ELR (cell line): ENCODE measurements at regions not wholly inside any gene's neighbourhood (a gene's known extent, or its start where the extent isn't known, plus 50 kb on each side); places are given as distances from the start of the nearest gene placed in this dataset.
"Not testable (repeated sequence)": the region's sequence is repeated elsewhere in the genome, so short reads cannot be mapped to it uniquely, and the experiment has no call there.

ENCODE experiments used
- DNase-seq: peaks from one replicate; pipeline ENCODE4 v3.0.0-alpha.2; 2015; ENCODE audit warnings: low read depth

- no peak for DNase-seq
These were observed 175.5 kb upstream of the PTBP2 start for GRCh38 chr1:96545935-96546656.

GRCh38 chr1:96550061-96550460 lies 171.5 kb upstream of the PTBP2 start:
- DNase-seq, result no peak

GRCh38 chr1:96552451-96552850 lies 169.1 kb upstream of the PTBP2 start:
- no peak for DNase-seq

DNA sequence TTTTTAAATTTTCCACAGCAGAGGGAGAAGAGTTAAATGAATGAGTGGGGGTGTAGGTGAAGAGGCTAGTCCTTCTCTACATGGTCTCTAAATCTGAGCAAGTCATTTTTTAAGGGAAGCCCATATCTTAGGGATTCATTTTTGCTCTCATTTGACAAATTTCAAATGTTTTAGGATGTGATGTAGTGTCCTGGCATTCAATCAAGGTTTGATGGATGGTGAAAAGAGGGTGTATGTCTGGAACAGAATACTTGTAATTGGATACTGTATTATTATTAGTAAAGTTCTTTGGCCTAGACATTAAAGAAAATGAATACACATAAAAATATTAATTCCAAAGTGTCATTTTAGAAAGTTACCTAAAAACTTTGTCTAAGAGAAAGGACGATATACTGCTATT lies 167.8 kb upstream of the PTBP2 start:
- DNase-seq, result no peak

- DNase-seq, result no peak
These were observed 167.2 kb upstream of the PTBP2 start for GRCh38 chr1:96554364-96554763.

- DNase-seq, result peak; percentile 9
These were observed 164.2 kb upstream of the PTBP2 start for GRCh38 chr1:96557336-96557735.

DNA sequence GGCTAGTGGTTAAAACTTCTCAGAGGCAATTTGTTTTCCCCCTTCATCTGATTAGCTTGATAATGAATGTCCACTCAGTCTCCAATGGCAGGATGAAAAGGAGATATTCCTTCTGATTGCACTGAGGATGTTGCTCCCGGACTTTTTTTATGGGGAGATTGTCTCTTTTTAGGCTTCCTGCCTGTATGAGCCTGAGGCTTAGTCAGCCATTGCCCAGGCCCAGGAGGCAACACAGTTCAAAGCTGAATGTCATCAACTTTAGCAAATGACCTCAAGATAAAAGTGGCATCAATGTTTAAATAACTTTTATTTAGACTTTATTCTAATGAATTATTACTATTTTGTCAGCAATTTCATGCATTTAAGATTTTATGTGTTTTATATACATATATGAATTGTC lies 162.9 kb upstream of the PTBP2 start:
- DNase-seq, result peak; percentile 11

GRCh38 chr1:96559181-96559580 lies 162.4 kb upstream of the PTBP2 start:
- no peak for DNase-seq

DNA sequence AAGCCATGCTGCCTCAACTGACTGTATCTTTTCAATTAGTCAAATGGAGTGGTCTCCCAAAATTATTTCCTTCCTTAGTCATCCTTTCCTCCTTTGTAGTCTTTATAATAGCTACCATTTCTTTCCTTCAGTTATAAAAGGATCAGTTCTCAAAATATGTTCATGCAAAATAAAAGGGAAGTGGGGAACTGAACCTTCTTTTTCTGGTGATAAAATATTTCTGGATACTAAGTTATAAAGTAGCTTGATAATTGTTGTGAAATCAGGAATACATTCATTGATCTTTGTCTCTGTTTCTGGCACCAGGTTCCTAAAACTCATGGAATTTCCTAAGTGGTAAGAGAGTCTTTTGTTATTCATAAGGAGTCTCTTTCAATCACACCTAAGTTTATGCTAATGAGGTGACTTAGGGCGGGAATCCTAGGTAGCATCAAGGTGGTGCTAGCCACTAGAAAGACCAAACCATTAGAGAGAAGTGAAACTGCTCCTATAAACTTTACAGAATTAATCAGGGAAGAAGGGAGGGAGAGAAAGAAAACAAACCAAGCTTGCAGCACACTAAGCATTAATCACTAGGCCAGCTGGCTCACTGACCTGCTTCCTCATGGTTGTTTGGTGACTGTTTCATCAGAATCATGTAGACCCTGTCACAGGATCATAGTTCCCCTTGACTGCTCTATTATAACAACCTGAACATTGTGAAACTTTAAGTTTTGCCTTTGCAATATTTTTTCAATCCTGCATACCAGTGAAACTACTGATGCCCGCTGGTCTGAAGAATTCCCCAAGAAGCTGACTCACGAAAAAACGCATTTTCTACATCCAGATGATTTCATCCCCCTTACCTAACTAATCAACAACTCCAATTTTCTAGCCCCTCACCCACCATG lies 161.6 kb upstream of the PTBP2 start:
- peak; percentile 98 for DNase-seq

- DNase-seq, result no peak
These were observed 159.5 kb upstream of the PTBP2 start for GRCh38 chr1:96562094-96562493.

DNA sequence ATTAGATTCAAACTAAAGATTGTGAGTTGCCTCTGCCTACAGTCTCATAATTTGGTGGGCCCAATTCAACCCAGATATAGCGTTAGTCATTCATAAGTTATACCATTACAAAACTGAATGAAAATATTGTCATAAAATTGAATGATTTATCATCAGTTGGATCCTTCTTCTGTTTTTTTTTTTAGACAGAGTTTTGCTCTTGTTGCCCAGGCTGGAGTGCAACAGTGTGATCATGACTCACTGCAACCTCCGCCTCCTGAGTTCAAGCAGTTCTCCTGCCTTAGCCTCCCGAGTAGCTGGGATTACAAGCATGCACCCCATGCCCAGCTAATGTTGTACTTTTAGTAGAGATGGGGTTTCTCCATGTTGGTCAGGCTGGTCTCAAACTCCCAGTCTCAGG lies 157.2 kb upstream of the PTBP2 start:
- DNase-seq, result not testable (repeated sequence)

DNA sequence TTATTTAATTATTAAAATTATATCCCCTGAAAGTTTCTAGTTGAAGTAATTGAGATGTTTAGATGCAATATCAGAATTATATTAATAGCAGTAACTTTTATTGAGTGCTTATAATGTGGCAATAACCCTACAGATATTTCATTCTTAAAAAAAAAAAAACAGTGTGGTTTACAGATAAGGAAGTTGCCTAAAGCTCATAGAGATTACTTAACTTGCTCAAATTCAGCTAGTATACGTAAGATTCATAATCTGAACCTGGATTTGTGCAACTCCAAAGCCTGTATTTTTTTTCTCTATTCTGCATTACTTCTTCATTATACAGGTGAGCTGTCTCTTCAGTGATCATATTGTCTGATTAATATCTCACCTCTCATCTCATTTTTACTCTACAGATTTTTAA lies 156.0 kb upstream of the PTBP2 start:
- no peak for DNase-seq

- DNase-seq, result no peak
These were observed 152.9 kb upstream of the PTBP2 start for GRCh38 chr1:96568639-96569038.

DNA sequence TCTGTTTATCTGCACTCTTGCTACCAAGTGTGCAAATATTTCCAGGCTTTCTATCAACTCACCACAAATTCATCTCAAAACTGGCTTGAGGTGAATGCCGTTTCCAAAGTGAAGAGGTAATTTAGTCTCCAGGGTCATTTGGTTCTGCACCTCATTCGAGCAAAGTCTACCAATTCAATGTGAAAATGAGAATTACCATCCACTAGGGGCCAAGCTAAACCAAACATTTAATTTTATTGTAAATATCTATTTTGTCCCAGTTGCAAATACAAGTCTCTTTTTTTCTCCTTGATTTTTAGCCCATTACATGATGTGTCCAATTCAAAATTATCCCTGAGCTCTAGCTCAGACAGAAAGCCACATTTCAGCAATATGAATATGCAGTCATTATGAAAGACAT lies 152.3 kb upstream of the PTBP2 start:
- no peak for DNase-seq

- DNase-seq, result peak; percentile 46
These were observed 141.9 kb upstream of the PTBP2 start for GRCh38 chr1:96579636-96580035.

DNA sequence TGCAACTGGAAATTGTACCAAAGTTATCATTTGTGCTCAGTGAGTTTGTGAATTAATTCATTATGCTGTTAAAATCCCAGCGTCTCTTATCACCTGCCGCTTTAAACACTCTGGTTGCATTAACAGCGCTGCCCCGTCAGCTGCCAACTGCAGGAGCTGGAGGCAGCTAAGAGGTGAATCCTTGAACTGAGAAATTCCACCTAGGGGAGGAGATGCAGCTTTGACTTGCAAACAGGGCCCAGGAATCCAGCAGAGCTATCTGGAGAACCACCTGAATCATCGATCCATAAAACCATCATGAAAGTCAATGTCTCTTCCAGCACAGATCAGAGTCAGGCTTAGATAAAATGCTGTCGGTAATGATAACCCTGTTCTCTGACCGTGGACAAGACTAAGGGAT lies 140.7 kb upstream of the PTBP2 start:
- DNase-seq, result no peak

DNA sequence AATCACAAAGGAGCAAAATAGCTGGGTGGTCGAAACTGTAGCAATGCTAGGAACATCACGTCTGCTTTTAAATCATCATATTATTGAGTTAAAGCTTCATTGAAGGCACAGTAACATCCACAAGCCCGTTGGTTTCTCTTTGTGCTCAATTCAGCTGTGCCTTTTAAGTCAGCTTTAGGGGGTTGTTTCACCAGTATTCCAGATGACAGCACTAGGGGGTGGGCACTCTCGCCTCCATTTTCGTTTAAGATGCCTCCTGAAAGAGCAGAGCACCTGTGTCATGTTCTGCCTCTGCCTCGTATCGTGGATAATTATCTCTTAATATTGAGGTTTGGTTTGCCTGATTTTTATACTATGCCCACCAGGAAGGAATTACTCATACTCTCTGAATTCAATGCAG lies 139.8 kb upstream of the PTBP2 start:
- no peak for DNase-seq

- DNase-seq, result no peak
These were observed 137.7 kb upstream of the PTBP2 start for GRCh38 chr1:96583903-96584302.

- no peak for DNase-seq
These were observed 134.4 kb upstream of the PTBP2 start for GRCh38 chr1:96587222-96587621.

DNA sequence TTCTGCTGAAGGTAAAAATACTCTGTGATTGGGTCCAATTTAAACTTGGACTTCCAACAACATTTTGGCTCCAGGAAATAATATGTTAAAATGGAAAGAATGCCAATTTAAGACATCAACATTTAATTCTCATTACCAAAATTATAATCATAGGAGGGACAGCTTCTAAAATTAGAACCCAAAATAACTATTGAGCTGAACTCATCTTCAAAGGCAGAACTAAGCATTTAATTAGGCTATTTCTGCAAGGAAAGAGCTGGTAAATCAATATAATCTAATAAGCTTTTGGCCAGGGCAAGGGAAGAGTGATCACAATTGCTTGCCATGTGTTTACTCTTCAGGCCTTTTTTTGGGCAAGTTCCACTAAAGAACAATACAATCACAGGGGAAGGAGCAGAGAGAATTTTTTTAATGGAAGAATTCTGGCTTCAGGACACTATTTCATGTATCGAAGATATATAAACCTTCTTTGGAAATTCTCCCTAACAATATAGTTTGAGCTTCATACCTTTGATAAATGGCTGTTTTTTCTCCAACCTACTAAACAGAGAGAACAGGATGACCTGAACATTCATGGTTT lies 133.1 kb upstream of the PTBP2 start:
- DNase-seq, result no peak

DNA sequence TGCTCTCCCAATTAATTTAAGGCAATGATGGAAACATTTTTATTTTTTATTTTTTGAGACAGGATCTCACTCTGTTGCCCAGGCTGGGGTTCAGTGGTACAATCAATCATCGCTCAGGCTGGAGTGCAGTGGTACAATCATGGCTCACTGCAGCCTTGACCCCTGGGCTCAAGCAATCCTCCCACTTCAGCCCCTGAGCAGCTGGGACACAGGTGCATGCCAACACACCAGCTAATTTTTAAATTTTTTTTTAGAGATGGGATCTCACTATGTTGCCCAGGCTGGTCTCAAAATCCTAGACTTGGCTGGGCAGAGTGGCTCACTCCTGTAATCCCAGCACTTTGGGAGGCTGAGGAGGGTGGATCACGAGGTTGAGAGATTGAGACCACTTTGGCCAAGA lies 126.1 kb upstream of the PTBP2 start:
- not testable (repeated sequence) for DNase-seq

GRCh38 chr1:96596226-96596922 lies 125.2 kb upstream of the PTBP2 start:
- DNase-seq, result peak; percentile 65
